Left lung (tissue), 4 donors: ENCODE measurements at regions not wholly inside any gene's neighbourhood (a gene's known extent, or its start where the extent isn't known, plus 50 kb on each side); places are given as distances from the start of the nearest gene placed in this dataset.
A peak's percentile ranks its signal among the peaks of the same experiment; 100 is the strongest.

ENCODE experiments used
- ATAC-seq: fragments of 200-7000 bp; cut with Tn5 transposase; one replicate; pipeline ENCODE4 v1.9.1; 2020; ENCODE audit warnings: moderate library complexity
- DNase-seq, 4 donors: peaks; one replicate each; pipeline ENCODE4 v3.0.0-alpha.2; 2013 to 2020
- H3K27ac ChIP-seq, 2 donors: fragments of 200-600 bp; sonication (generic) in 1 of 2; one replicate each; pipeline versions ENCODE4 v1.5.0 to v1.8.0; 2020 to 2021
- H3K27me3 ChIP-seq, 2 donors: fragments of 200-600 bp; sonication (generic) in 1 of 2; one replicate each; pipeline versions ENCODE4 v1.5.0 to v1.8.0; 2020 to 2021
- H3K36me3 ChIP-seq, 2 donors: fragments of 200-600 bp; sonication (generic) in 1 of 2; one replicate each; pipeline versions ENCODE4 v1.5.0 to v1.8.0; 2020 to 2021
- H3K4me1 ChIP-seq, 2 donors: fragments of 200-600 bp; one replicate each; pipeline ENCODE4 v1.8.0; 2021
- H3K4me3 ChIP-seq, 2 donors: fragments of 200-600 bp; sonication (generic) in 1 of 2; one replicate each; pipeline versions ENCODE4 v1.5.0 to v1.8.0; 2020 to 2021; ENCODE audit warnings: mild to moderate bottlenecking in 1 of 2
- H3K9me3 ChIP-seq, 2 donors: fragments of 200-600 bp; sonication (generic) in 1 of 2; one replicate each; pipeline versions ENCODE4 v1.5.0 to v1.8.0; 2020 to 2021
- CTCF ChIP-seq, 2 donors: fragments of 200-600 bp; sonication (generic) in 1 of 2; IDR thresholded peaks; one replicate each; pipeline versions ENCODE4 v1.5.0 to v1.8.0; 2021; ENCODE audit warnings: antibody characterized with exemption in 2 of 2
- intact Hi-C, 2 donors: fragments of 100-400 bp; cut with DNase I; formaldehyde crosslinking; loops; one replicate each; pipeline versions ENCODE4 v1.11.2 to v1.14.2; 2022
- donor health status: DM: no; HTN: yes; CAD: no.
- donor health status: DM: no; HTN: no; CAD: no.

GRCh38 chr16:60074378-60074777 is 1340.3 kb upstream of the GOT2 start:
- Histone ChIP-seq H3K27ac (no peak overlapping the region), H3K27me3 (no peaks in the 10 kb centered on the region), H3K4me1 (no peaks in the 10 kb centered on the region), H3K36me3 (no peaks in the 10 kb centered on the region), H3K9me3 (no peaks in the 10 kb centered on the region), H3K4me3 (no peak overlapping the region)
- intact Hi-C loops: no loop called here
- ATAC-seq (no peak), DNase-seq (no peak)
- TF ChIP-seq CTCF (IDR thresholded peaks at IDR 0.05): no peak

GRCh38 chr16:60073376-60073775 is 1339.3 kb upstream of the GOT2 start:
- no peaks in the 10 kb centered on the region for H3K4me1 ChIP-seq
- no peaks in the 10 kb centered on the region for H3K36me3 ChIP-seq
- H3K4me3 ChIP-seq: no peak overlapping the region
- ATAC-seq: no peak
- DNase-seq: no peak
- TF ChIP-seq CTCF (IDR thresholded peaks at IDR 0.05): no peak
- no peaks in the 10 kb centered on the region for H3K9me3 ChIP-seq
- H3K27ac ChIP-seq: no peak overlapping the region
- intact Hi-C loops: no loop called here
- H3K27me3 ChIP-seq: no peaks in the 10 kb centered on the region

GRCh38 chr16:60064026-60064425 is 1329.9 kb upstream of the GOT2 start:
- Histone ChIP-seq H3K36me3 (no peaks in the 10 kb centered on the region), H3K4me3 (no peak overlapping the region), H3K27me3 (no peaks in the 10 kb centered on the region), H3K4me1 (no peaks in the 10 kb centered on the region), H3K27ac (no peak overlapping the region), H3K9me3 (no peaks in the 10 kb centered on the region)
- DNase-seq: no peak
- intact Hi-C loops: no loop called here
- ATAC-seq: no peak
- TF ChIP-seq CTCF (IDR thresholded peaks at IDR 0.05): no peak

GRCh38 chr16:60061396-60061795 is 1327.3 kb upstream of the GOT2 start:
- ATAC-seq: no peak
- Histone ChIP-seq H3K27ac (no peak overlapping the region), H3K4me1 (no peaks in the 10 kb centered on the region), H3K36me3 (no peaks in the 10 kb centered on the region), H3K27me3 (no peaks in the 10 kb centered on the region), H3K4me3 (no peak overlapping the region), H3K9me3 (no peaks in the 10 kb centered on the region)
- intact Hi-C loops: no loop called here
- TF ChIP-seq CTCF (IDR thresholded peaks at IDR 0.05): no peak
- DNase-seq: peak in 1 of 4 donors; percentile 1

GRCh38 chr16:60060731-60061130 is 1326.6 kb upstream of the GOT2 start:
- H3K36me3 ChIP-seq: no peaks in the 10 kb centered on the region
- H3K9me3 ChIP-seq: no peaks in the 10 kb centered on the region
- DNase-seq (peak in 2 of 4 donors; percentile 3 to 8), ATAC-seq (no peak)
- no peaks in the 10 kb centered on the region for H3K4me1 ChIP-seq
- intact Hi-C loops: no loop called here
- TF ChIP-seq CTCF (IDR thresholded peaks at IDR 0.05): no peak
- H3K4me3 ChIP-seq: no peak overlapping the region
- no peaks in the 10 kb centered on the region for H3K27me3 ChIP-seq
- H3K27ac ChIP-seq: no peak overlapping the region
